Retina (tissue), 1 donor: ENCODE measurements at regions not wholly inside any gene's neighbourhood (a gene's known extent, or its start where the extent isn't known, plus 50 kb on each side); places are given as distances from the start of the nearest gene placed in this dataset.

Source experiments
- DNase-seq: peaks from one replicate; pipeline ENCODE4 v3.0.0-alpha.2; 2016

DNA sequence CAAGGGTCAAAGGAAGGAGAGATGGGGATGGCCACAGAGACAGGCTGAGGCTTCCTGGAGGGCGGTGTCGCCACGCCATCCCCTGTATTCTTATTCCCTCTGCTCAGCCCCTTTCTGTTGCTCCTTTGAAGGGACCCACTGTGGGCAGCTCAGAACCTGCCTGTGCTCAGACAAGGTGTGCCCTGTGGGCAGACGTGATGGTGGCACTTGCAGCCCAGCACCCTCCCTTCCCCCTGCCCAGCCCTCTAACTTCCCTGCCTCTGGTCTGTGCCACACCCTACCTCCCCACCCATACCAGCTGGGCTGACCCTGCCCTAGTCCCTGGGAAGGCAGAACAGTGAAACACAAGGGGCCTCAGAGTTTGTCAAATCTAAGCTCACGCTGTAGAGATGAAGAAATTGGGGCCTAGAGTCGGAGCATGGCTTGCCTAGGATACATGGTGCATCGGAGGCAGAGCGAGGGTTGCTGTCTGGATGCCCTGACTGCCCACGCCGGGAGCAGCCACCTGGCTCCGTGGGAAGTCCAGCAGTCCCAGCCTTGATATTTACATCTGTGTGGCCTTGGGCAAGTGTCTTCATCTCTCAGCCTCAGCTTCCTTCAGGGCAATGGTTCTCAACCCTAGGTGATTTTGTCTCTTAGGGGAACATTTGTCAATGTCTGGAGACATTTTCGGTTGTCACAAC is 68.6 kb upstream of the RUNX3 start:
- no peak for DNase-seq

GRCh38 chr1:24996983-24997893 is 67.2 kb upstream of the RUNX3 start:
- DNase-seq, result no peak

- no peak for DNase-seq
These were observed 66.4 kb upstream of the RUNX3 start for GRCh38 chr1:24996456-24996855.

GRCh38 chr1:24995661-24996060 is 65.6 kb upstream of the RUNX3 start:
- DNase-seq, result no peak

DNA sequence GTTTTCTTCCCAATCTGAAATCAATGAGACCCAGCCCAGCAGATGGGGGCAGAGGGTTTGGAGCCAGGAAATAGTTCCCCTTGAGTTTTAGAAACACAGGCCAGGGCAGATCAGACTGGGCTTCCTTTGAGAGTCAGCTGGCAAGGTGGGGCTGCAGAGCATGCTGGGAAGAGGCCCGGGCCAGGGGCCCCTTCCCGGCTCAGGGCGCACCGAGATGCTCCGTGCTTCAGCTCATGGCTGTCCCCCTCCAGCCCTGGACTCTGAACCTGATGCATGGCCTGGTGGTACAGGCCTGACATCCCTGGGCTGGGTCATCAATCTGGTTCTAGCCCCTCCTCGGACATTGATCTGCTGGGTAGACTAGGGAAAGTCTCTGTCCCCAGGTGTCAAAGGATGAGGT is 65.1 kb upstream of the RUNX3 start:
- no peak for DNase-seq

DNA sequence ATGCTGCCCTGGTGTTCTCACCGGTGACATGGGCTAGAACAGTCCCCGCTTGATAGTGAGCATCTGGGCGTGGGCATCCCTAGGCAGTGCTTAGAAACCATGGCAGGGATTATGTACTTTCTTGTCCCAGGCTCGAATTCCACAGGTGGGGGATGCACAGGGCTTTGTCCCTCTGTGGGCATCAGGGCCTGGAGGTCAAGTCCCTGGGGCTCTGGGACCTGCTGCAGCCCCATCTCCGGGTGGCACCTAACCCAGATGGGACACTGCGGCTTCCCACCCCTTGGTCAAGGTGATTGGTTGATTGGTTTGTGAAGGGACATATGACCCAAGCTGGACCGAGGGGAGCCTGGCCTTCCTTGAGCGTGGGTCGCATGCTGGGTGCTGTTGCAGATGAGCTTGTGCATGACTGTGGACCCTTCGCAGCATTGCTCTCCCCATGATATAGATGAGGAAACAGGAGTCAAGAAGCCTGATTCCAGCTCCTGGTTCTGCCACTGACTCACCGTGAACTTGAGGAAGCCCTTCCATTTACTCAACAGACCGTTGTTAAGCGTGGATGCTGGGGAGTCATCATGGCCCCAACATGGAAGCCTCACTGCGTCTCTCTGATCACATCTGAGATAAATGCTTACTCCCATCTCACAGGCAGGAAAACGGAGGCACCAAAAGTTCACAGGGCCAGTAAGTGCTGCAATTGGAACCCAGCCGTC is 64.0 kb upstream of the RUNX3 start:
- no peak for DNase-seq

- DNase-seq, result no peak
These were observed 62.7 kb upstream of the RUNX3 start for GRCh38 chr1:24992761-24993211.

GRCh38 chr1:24992124-24992760 is 62.2 kb upstream of the RUNX3 start:
- no peak for DNase-seq

GRCh38 chr1:24991697-24992096 is 61.6 kb upstream of the RUNX3 start:
- no peak for DNase-seq

DNA sequence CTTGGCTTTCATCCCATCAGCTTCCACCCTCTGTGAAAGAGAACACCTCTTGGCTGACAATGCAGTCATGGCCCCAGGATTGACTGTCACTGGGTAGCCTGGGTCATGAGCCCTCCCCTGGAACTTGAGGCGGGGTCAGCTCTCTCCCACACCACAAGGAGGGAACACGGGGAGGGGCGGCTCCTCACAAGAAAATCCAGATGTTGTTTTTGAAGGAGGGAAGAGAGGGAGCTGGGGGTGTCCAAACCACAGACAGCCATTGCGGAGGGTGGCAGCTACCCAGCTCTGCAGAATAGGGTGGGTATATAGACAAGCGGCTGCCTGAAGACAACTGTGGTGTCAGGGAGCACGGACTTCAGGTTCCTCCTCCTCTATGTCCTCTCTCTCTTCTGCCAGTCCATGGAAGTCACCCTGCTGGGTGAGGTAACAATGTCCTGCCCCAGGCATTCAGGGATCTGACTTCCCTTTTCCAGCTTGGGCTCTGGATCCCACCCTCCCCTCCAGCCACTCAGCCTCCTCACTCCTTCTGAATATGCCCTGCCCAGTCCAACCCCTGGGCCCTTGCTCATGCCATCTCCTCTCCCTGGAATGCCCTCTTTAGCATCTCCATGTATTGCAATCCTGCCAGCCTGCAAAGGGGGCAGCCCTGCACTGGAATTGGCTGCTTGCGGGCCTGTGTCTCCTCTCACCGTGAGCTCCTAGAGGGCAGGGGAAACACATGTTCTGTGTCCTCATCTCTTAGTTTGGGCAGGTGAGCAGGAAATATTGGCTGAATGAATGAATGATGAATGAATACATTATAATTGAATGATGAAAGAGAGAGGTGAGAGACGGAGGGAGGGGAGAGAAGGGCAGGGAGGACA is 60.9 kb upstream of the RUNX3 start:
- DNase-seq, result no peak

DNA sequence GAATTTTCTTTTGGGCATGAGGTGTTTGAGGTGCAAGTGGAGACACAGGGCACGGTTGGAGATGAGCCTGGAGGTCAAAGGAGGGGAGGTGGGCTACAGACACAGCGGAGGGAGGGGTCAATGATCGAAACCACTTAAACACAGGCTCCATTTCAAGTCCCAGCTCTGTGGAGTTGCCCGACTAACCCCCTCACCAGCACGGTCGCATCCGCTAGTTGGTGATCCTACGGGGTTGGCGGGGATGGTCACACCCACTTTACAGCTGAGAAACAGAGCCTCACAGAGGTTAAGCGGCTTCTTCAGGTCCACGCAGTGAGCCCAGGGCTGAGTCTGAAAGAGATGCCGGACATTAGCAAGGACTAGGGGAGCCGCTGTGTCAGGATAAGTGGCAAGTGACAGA is 60.1 kb upstream of the RUNX3 start:
- DNase-seq, result no peak

- no peak for DNase-seq
These were observed 59.0 kb upstream of the RUNX3 start for GRCh38 chr1:24989082-24989481.

DNA sequence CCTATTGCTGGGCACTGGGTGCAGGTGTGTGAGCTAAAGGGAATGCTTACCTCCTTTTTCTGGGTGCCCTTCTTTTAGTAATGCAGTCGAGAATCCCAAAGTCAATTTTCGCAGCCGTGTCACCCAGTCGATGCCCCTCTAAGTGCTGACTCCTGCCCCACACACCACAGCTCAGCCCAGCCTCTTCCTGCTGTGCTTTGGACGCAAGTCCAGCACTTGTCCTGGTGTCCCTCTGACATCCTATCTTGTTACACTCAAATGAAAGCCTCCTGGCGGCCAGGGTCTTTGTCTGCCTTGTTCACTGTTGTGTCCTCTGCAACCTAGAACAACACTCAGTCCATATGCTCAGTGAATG is 58.5 kb upstream of the RUNX3 start:
- DNase-seq, result no peak

- DNase-seq, result no peak
These were observed 57.9 kb upstream of the RUNX3 start for GRCh38 chr1:24987875-24988557.

- DNase-seq, result no peak
These were observed 57.3 kb upstream of the RUNX3 start for GRCh38 chr1:24987424-24987823.

DNA sequence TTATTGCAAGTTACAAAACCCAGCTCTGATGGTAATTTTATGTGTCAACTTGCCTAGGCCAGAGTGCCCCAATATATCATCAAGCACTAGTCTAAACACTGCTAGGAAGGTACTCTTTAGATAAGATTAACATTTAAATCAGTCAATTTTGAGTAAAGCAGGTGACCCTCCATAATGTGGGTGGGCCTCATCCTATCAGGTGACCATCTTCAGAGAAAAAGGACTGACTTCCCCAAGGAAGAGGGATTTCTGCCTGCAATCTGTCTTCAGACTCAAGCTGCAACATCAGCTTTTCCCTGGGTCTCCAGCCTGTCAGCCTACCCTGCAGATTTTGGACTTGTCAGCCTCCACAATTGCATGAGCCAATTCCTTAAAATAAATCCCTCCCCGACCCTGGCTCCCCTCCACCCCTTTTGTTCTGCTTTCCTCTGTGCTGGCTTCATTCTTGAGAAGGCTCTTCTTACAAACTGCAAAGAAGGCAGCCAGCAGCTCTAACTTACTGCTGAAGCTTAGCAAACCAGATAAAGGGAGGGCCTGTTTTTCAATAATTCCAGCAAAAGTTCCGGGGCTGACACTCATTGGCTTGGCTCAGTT is 56.4 kb upstream of the RUNX3 start:
- DNase-seq, result no peak

GRCh38 chr1:24985737-24986136 is 55.7 kb upstream of the RUNX3 start:
- DNase-seq, result no peak

DNA sequence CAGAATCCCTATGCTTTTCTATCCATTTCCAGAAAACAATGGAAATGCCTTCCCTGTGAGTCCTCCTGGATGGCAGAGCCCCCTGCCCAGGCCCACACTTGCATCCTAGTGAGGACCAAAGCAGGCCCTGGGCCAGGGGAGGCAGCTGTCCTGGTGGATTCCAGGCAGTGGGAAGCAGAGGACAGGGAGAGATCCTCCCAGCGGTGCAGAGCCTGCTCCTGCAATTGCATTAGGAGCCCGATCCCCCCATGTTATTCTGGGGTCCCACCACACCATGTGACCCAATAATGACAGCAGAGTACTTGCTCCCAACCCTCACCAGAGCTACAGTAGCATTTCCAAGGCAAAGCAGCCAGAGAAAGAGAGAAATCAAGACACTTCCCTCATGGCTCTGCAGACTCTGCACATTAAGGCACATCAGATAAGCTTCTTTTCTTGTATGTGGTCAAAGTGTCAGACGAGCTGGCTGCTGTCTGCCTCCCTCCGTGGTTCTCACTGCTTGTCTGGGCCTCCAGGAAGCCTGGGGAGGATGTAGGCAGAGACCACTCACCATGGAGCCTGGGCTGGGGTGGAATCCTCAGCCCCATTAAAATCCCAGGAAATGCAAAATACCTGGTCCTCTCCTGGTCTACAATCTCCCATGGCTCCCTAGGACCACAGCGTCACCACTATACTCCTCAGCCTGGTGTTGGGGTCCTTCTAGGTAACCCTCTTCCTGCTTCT is 54.9 kb upstream of the RUNX3 start:
- DNase-seq, result no peak

DNA sequence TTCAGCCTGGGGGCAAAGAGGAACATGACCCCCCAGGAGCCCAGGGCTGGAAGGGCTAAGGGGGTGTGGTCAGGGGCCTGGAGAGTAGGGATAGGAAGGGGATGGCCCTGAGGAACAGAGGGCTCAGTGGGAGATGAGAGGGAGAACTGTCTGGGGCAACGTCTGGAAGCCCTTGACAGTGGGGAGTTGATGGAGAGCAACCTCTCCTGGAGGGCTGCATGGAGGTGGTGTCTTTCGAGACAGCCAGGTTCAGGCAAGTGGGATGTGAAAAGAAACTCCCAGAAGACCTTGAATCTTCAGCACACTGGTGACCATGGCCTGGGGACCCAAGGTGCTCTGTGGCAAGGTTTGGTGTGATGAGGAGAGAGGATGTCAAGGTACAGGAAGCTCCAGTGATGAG is 54.2 kb upstream of the RUNX3 start:
- no peak for DNase-seq

DNA sequence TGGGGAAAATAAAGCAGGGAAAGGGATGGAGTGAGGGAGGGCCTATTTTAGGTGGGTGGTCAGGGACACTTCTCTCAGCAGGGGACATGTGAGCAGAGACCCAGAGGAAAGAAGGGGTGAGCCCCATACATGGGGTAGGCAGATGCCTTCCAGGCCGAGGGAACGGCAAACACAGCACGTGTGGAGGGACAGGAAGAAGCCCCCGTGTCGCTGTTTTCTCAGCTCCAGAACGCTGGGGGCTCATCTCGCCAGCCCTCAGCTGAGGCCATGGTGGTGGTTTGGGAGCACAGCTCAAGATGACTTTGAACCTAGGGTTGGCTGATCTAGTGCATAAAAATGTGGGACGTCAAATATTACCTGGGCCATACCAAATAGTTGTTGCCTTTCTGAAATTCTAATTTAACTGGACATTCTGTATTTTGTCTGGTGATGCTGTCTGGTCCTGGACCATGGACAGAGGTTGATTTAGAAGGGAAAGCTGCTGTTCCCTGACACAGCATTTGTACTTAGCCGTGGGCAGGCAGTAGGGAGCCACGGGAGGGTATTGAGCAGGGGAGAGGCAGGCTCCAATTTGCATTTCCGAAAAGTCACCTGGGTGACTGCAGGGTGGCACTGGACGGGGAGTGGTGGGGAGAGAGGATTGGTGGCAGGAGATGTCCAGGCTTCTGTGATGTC is 53.1 kb upstream of the RUNX3 start:
- no peak for DNase-seq
